Common myeloid progenitor, CD34-positive (primary cell): ENCODE measurements at regions not wholly inside any gene's neighbourhood (a gene's known extent, or its start where the extent isn't known, plus 50 kb on each side); places are given as distances from the start of the nearest gene placed in this dataset.
A peak's percentile ranks its signal among the peaks of the same experiment; 100 is the strongest.
"Not testable (repeated sequence)": the region's sequence is repeated elsewhere in the genome, so short reads cannot be mapped to it uniquely, and the experiment has no call there.

Experiments used
- CTCF ChIA-PET: fragments of 350-600 bp; sonication (Branson Sonifier 250); formaldehyde crosslinking; loops from one replicate; lab custom pipeline; 2021; ENCODE audit warnings: antibody characterized with exemption; lab: Charles Lee
- POLR2A ChIA-PET: fragments of 350-600 bp; sonication (Branson Sonifier 250); formaldehyde crosslinking; loops from one replicate; lab custom pipeline; 2021; ENCODE audit warnings: antibody characterized with exemption; lab: Charles Lee
- DNase-seq, 3 donors: peaks; one replicate each; pipeline versions ENCODE4 v3.0.0 to v3.0.0-alpha.2; 2013
- H3K27ac ChIP-seq, 2 experiments: 1 replicate in 1 of 2; 2 replicates in 1 of 2; pipeline ENCODE4 v1.7.0; 2013; ENCODE audit warnings: inconsistent platforms in 2 of 2, low read length in 2 of 2, mild to moderate bottlenecking in 2 of 2, low read depth in 1 of 2, moderate library complexity in 1 of 2; ENCODE audit not compliant: severe bottlenecking in 2 of 2, insufficient read depth in 1 of 2, poor library complexity in 1 of 2
- H3K27me3 ChIP-seq, 5 experiments: replicated peaks in 2 of 5; 1 replicate in 3 of 5; 2 replicates in 2 of 5; pipeline versions ENCODE4 v1.6.1 to v1.7.0; 2013; ENCODE audit warnings: low read length in 4 of 5, mild to moderate bottlenecking in 2 of 5, moderate library complexity in 2 of 5, inconsistent platforms in 1 of 5; ENCODE audit not compliant: insufficient read depth in 5 of 5, control insufficient read depth in 4 of 5
- H3K36me3 ChIP-seq, 4 experiments: 1 replicate in 2 of 4; 2 replicates in 2 of 4; pipeline versions ENCODE4 v1.6.1 to v1.7.0; 2013; ENCODE audit warnings: low read length in 3 of 4, control low read depth in 1 of 4, mild to moderate bottlenecking in 1 of 4; ENCODE audit not compliant: control insufficient read depth in 4 of 4, insufficient read depth in 4 of 4
- H3K4me1 ChIP-seq, 4 experiments: 1 replicate in 3 of 4; 2 replicates in 1 of 4; pipeline versions ENCODE4 v1.6.1 to v1.7.1; 2013; ENCODE audit warnings: low read length in 3 of 4, mild to moderate bottlenecking in 3 of 4, control low read depth in 1 of 4, inconsistent platforms in 1 of 4, moderate library complexity in 1 of 4; ENCODE audit not compliant: control insufficient read depth in 4 of 4, insufficient read depth in 4 of 4; ENCODE audit errors: control extremely low read depth in 1 of 4
- H3K4me3 ChIP-seq, 7 experiments: 1 replicate in 4 of 7; 2 replicates in 3 of 7; pipeline versions ENCODE4 v1.5.1 to v1.7.0; 2013; ENCODE audit warnings: mild to moderate bottlenecking in 7 of 7, low read length in 6 of 7, moderate library complexity in 6 of 7, inconsistent platforms in 2 of 7, low read depth in 2 of 7, control low read depth in 1 of 7; ENCODE audit not compliant: insufficient read depth in 4 of 7, control insufficient read depth in 1 of 7; ENCODE audit errors: extremely low read depth in 1 of 7
- H3K9me3 ChIP-seq, 5 experiments: 1 replicate in 4 of 5; 2 replicates in 1 of 5; pipeline versions ENCODE4 v1.6.1 to v1.7.1; 2013; ENCODE audit warnings: low read length in 4 of 5, mild to moderate bottlenecking in 2 of 5, inconsistent platforms in 1 of 5, low read depth in 1 of 5, moderate library complexity in 1 of 5; ENCODE audit not compliant: control insufficient read depth in 4 of 5, insufficient read depth in 2 of 5; ENCODE audit errors: control extremely low read depth in 1 of 5
- WGBS: methylation state at CpG from one replicate; pipeline ENCODE4 v1.1.5; 2013; ENCODE audit not compliant: insufficient coverage; 5-methylcytosine and 5-hydroxymethylcytosine counted together

GRCh38 chr2:133867166-133867565 is 298.9 kb upstream of the NCKAP5 start:
- no peak overlapping the region for H3K27ac ChIP-seq
- ChIA-PET POLR2A (no interaction called here), CTCF (no interaction called here)
- H3K4me1 ChIP-seq, result no peaks in the 10 kb centered on the region
- no peak for DNase-seq
- no peaks in the 10 kb centered on the region for H3K36me3 ChIP-seq
- H3K9me3 ChIP-seq, result peaks cover 0 to 4% (median 0%) of the 10 kb centered on the region in 5 experiments
- no peak overlapping the region for H3K4me3 ChIP-seq
- peaks cover 0 to 5% (median 0%) of the 10 kb centered on the region in 5 experiments for H3K27me3 ChIP-seq
- WGBS, result 100% methylated on average over 1 of the region's 2 CpGs

GRCh38 chr2:133871545-133872209 is 303.4 kb upstream of the NCKAP5 start:
- Histone ChIP-seq H3K4me3 (no peak overlapping the region), H3K27me3 (peaks cover 0 to 6% (median 0%) of the 10 kb centered on the region in 5 experiments), H3K27ac (no peak overlapping the region), H3K9me3 (peaks cover 0 to 7% (median 0%) of the 10 kb centered on the region in 5 experiments), H3K36me3 (no peaks in the 10 kb centered on the region), H3K4me1 (no peaks in the 10 kb centered on the region)
- no peak for DNase-seq
- 100% methylated on average over 2 of the region's 4 CpGs for WGBS
- ChIA-PET POLR2A (no interaction called here), CTCF (no interaction called here)

- ChIA-PET CTCF (interaction anchor here (1.4 kb wide), 1 partner anchor 533 kb away, joined by 5 read pairs; no protein-coding TSS in a partner anchor), POLR2A (no interaction called here)
- no peaks in the 10 kb centered on the region for H3K4me1 ChIP-seq
- no peak overlapping the region for H3K27ac ChIP-seq
- H3K4me3 ChIP-seq, result no peak overlapping the region
- no peaks in the 10 kb centered on the region for H3K36me3 ChIP-seq
- no CpG with 5 or more reads among the region's 5 CpGs for WGBS
- peaks cover 0 to 3% (median 2%) of the 10 kb centered on the region in 5 experiments for H3K27me3 ChIP-seq
- no peak for DNase-seq
- peaks cover 0 to 2% (median 0%) of the 10 kb centered on the region in 5 experiments for H3K9me3 ChIP-seq
Observed at GRCh38 chr2:133878326-133878725, 310.1 kb upstream of the NCKAP5 start.

DNA sequence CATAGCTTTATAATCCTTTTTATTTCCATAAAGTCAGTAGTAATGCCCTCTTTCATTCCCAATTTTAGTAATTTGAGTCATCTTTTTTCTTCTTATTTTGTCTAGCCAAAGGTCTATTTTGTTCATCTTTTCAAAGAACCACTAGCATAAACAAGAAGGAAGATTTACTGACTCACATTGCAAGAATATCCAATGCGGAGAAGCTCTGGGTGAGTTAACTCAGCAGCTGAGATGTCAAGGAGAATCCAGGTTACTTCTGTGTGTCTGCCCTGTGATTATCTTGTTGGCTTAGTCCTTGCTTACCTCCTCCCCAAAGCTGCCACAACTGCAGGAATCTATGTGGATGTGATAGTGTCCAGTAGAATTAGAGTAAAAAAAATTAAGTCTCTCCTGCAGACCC is 311.4 kb upstream of the NCKAP5 start:
- DNase-seq, result no peak
- Histone ChIP-seq H3K4me1 (no peaks in the 10 kb centered on the region), H3K4me3 (no peak overlapping the region), H3K9me3 (no peaks in the 10 kb centered on the region), H3K27me3 (peaks cover 0 to 3% (median 2%) of the 10 kb centered on the region in 5 experiments), H3K36me3 (no peaks in the 10 kb centered on the region), H3K27ac (no peak overlapping the region)
- CTCF ChIA-PET, result interaction anchor here (1.4 kb wide), 1 partner anchor 532 kb away, joined by 5 read pairs; no protein-coding TSS in a partner anchor
- no CpG with 5 or more reads among the region's 1 CpG for WGBS
- POLR2A ChIA-PET, result no interaction called here

- 100% methylated on average over 1 of the region's 4 CpGs for WGBS
- POLR2A ChIA-PET, result not testable (repeated sequence)
Observed at GRCh38 chr2:133882159-133882558, 313.9 kb upstream of the NCKAP5 start.

GRCh38 chr2:133884739-133885381 is 316.6 kb upstream of the NCKAP5 start:
- peaks cover 0 to 6% (median 2%) of the 10 kb centered on the region in 5 experiments for H3K27me3 ChIP-seq
- H3K4me1 ChIP-seq, result no peaks in the 10 kb centered on the region
- 38% methylated on average over 1 of the region's 2 CpGs for WGBS
- DNase-seq, result peak in 2 of 3 donors; percentile 14 to 22
- H3K4me3 ChIP-seq, result no peak overlapping the region
- H3K27ac ChIP-seq, result no peak overlapping the region
- no peaks in the 10 kb centered on the region for H3K9me3 ChIP-seq
- no peaks in the 10 kb centered on the region for H3K36me3 ChIP-seq
- CTCF ChIA-PET, result interaction anchor here (0.7 to 10.6 kb wide), 9 partner anchors 14 to 566 kb away, joined by 3 to 88 read pairs (median 5); no protein-coding TSS in a partner anchor
- POLR2A ChIA-PET, result no interaction called here

More at GRCh38 chr2:133882159-133882558, 313.9 kb upstream of the NCKAP5 start:
- not testable (repeated sequence) for H3K4me3 ChIP-seq, H3K27me3 ChIP-seq, H3K36me3 ChIP-seq, DNase-seq, H3K27ac ChIP-seq, H3K4me1 ChIP-seq, H3K9me3 ChIP-seq
- CTCF ChIA-PET, result interaction anchor here (1.4 to 10.6 kb wide), 2 partner anchors 529 to 569 kb away, joined by 3 to 88 read pairs; no protein-coding TSS in a partner anchor

DNA sequence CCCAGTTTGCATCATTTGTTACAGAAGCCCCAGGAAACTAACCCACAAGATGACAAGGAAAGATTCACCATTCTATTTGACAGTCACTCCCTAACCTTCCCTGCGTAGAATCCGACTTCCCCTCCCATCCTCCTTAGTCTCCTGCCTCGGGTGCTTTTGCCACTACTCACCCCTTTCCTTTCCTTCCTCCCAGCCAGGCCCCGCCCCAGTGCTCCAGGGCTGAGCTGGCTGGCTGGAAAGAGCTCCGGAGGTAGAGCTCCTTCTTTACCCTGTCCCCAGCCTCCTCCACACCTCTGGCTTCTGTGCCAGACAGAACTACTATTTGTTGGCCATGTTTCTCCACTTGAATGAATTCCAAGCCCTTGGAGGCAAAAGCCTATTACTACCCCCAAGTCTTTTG is 317.6 kb upstream of the NCKAP5 start:
- POLR2A ChIA-PET, result no interaction called here
- no peak overlapping the region for H3K27ac ChIP-seq
- H3K9me3 ChIP-seq, result no peaks in the 10 kb centered on the region
- H3K4me3 ChIP-seq, result no peak overlapping the region
- H3K4me1 ChIP-seq, result no peaks in the 10 kb centered on the region
- peaks cover 0 to 6% (median 2%) of the 10 kb centered on the region in 5 experiments for H3K27me3 ChIP-seq
- no peaks in the 10 kb centered on the region for H3K36me3 ChIP-seq
- DNase-seq, result no peak
- 72% methylated on average over 5 of the region's 5 CpGs for WGBS
- CTCF ChIA-PET, result interaction anchor here (1.0 to 10.6 kb wide), 10 partner anchors 13 to 565 kb away, joined by 3 to 88 read pairs (median 6); no protein-coding TSS in a partner anchor
